Ishikawa (cell line): ENCODE measurements at regions not wholly inside any gene's neighbourhood (a gene's known extent, or its start where the extent isn't known, plus 50 kb on each side); places are given as distances from the start of the nearest gene placed in this dataset.

Experiments
- CREB1 ChIP-seq: IDR thresholded peaks from 2 replicates; pipeline ENCODE4 v1.6.1; 2012; ENCODE audit warnings: low read depth
- EP300 ChIP-seq: IDR thresholded peaks from 2 replicates; pipeline ENCODE4 v1.6.1; 2012; ENCODE audit warnings: borderline replicate concordance
- MAX ChIP-seq: IDR thresholded peaks from 2 replicates; pipeline ENCODE4 v1.6.1; 2012
- TAF1 ChIP-seq: IDR thresholded peaks from 2 replicates; pipeline ENCODE4 v1.6.1; 2012; ENCODE audit warnings: low read depth, mild to moderate bottlenecking
- YY1 ChIP-seq: IDR thresholded peaks from 2 replicates; pipeline ENCODE4 v1.6.1; 2012; ENCODE audit warnings: low read depth

- TF ChIP-seq EP300: no peak
- TF ChIP-seq CREB1: no peak
- TF ChIP-seq YY1: no peak
- no peak for TF ChIP-seq TAF1
- TF ChIP-seq MAX: no peak
Measured at GRCh38 chr7:25647872-25648271, 419.6 kb upstream of the NPVF start.
